ENCODE measurements at regions not wholly inside any gene's neighbourhood (a gene's known extent, or its start where the extent isn't known, plus 50 kb on each side); places are given as distances from the start of the nearest gene placed in this dataset.
"Not testable (repeated sequence)": the region's sequence is repeated elsewhere in the genome, so short reads cannot be mapped to it uniquely, and the experiment has no call there.

DNA sequence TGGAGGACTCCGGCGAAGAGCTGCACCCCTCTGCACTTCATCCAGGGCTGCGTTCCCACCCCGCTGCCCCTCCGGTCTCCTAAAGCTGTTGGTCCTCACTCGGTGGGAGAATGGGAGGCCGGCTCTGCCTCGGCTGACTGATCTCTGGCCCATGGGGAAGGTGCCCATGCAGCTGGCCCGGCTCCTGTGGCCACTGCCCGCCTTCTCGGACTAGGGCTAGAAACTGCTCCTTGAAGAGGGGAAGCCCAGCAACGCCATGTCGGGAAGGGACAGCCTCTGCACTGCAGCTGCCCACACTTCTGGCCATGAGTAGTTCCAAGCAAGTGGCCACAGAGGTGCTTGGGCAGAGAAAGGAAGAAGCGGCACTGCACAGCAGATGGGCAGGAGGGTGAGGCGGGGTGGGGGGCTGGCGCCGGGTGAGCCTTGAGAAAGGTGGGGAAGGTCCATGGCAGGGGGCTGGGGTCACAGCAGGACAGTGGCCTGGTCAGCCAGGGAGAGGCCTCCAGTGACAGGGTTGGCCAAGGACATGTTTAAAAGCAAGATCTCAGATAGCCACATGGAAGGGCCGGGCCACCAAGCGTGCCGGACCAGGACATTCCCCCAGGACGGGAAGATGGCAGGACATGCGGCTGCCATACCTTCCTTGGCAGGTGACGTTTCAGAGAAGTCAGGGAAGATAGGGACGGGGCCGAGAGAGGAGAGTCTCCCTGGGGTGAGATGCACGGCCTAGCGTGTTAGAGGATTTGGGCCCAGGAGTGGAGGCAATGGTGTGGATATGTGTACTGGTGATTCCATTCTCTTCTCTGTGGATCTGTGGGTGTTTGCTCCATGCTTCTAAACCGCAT is 158.8 kb upstream of the HDAC4 start:
- no peak for DNase-seq

DNA sequence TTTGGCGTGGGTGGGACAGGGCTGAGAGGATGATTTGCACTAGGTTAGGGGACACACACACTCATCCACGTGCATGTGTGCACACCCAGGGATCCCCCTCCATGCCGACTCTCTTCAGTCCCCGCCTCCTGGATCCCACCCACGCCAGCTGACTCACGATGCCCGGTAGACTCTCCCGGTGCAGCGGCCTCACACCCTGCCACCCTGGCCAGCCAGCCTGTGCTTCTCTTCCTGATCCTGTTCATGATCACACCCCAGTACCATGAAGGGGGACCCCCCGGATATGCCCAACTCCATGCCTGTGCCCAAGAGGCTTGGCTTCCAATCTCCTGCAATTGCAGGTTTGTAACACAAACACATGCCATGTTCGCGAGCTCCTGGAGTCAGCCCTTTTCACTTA is 157.8 kb upstream of the HDAC4 start:
- DNase-seq, result no peak

GRCh38 chr2:239557516-239557915 is 156.7 kb upstream of the HDAC4 start:
- DNase-seq, result no peak

DNA sequence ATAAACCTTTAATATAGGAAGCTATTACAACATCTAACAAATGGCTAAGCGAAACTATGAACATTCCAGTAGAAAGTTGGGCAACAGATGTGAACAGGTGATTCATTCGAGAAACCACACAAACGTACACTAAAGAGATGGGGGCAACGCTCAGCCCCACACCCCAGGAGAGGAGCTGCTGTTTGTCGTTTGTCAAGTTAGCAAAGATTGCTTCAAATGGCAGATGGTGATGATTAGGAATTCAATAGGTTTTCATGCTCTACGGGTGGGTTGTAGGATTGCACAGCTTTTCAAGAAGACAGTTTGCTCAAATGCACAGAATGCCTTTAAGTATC is 154.7 kb upstream of the HDAC4 start:
- DNase-seq, result no peak

GRCh38 chr2:239554766-239555570 is 154.1 kb upstream of the HDAC4 start:
- DNase-seq, result no peak

DNA sequence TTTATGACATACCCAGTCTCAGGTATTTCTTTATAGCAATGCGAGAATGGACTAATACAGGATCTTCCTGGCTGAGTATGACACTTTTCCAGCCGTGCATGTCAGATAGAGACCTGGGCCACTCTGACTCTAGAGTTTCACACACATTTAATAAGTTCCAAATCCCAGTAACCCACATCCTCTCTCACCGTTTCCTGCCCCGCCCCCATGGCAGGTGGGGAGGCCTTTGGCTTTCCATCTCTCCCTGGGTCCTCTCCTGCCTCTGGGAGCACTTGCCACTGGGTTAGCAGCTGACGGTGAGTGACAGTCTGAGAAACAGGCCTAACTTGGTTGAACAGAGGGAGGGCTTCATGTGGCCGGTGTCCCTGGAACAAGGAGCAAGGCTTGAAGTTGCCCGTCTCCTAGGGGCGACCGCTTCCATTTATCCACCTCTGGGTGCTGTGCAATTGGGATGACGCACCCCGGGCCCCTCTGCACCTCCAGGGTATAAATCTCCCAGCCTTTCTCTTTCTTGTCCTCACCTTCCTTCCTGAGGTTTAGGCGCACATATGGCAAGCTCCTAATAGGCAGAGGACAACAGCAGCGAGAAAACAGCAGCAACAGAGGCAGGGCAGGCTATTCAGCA is 152.7 kb upstream of the HDAC4 start:
- DNase-seq, result no peak

GRCh38 chr2:239552213-239552926 is 151.6 kb upstream of the HDAC4 start:
- no peak for DNase-seq

DNA sequence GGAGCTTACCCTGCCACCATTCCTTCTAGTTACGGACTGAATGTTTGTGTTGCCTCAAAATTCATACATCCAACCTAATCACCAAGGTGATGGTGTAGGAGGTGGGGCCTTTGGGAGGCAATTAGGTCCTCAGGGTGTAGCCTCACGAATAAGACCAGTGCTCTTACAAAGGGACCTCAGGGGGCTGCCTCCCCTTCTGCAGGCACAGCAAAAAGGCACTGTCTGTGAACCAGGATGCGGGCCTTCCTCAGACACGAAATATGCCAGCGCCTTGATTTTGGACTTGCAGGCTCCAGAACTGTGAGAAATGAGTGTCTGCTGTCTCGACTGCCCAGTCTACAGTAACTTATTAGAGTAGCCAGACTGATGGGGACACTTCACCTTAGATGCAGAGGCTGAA is 150.4 kb upstream of the HDAC4 start:
- DNase-seq, result no peak

GRCh38 chr2:239550357-239550756 is 149.5 kb upstream of the HDAC4 start:
- no peak for DNase-seq

DNA sequence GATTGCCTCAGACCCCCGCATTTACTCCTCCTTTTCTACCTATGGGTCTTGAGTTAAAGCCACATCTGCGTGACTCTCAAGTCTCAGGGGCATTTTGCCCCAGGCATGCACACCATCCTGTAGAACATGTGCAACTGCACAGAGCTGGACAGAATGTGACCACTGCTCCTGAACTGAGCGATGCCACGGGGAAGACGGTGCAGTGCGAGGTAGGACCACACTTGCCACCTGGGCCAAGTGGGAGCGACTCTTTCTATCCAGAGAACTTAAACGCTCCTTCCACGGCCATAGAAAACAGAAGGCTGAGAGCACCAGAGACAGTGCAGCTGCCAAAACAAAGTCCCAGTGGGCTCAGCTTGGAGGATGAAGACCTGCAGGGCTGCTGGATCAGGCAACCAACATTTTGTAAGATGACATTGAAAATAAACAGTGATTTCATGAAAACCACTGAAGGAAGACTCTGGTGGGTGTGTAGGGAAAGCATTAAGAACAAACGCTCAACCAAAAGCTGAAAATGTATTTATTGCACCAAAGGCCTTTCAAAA is 149.0 kb upstream of the HDAC4 start:
- no peak for DNase-seq

- no peak for DNase-seq
These were observed 148.3 kb upstream of the HDAC4 start for GRCh38 chr2:239548965-239549595.

DNA sequence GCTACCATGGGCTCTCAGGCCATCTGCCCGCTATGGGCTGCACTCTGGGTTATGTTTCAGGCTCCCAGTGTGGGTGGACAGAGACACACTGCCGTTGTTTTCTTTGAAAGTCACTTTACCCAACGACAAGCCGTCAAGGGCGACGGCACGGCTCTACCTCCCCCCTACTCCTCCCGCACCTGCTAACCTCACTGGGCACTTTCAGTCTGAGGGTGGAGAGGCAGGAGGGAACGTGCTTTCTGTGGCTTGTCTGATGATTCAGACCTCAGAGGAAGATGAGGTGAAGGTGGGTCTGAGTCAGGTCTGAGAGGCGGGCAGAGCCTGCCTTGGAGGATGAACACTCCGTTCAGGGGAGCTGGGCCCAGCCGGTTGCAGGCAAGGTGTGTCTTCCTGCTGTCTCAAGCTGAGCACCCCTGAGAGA is 147.6 kb upstream of the HDAC4 start:
- DNase-seq, result peak; percentile 67

DNA sequence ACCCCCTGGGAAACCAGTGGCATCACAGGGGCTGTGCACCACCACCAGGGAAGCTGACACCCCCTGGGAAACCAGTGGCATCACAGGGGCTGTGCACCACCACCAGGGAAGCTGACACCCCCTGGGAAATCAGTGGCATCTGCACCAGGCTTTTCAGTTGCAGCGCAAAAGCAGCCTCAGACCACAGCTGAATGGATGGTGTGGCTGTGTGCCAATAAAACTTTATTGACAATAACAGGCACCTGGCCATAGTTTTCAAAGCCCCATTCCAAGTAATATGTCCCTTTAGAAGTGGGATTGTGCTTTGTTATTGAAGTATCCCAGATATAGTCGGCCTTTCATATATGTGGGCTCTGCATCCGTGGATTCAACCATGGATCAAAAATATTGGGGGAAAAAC is 146.3 kb upstream of the HDAC4 start:
- not testable (repeated sequence) for DNase-seq

- no peak for DNase-seq
These were observed 145.7 kb upstream of the HDAC4 start for GRCh38 chr2:239546541-239546940.

GRCh38 chr2:239545741-239546392 is 145.0 kb upstream of the HDAC4 start:
- no peak for DNase-seq

- peak; percentile 39 for DNase-seq
These were observed 144.2 kb upstream of the HDAC4 start for GRCh38 chr2:239544918-239545465.

- no peak for DNase-seq
These were observed 143.5 kb upstream of the HDAC4 start for GRCh38 chr2:239544143-239544917.

DNA sequence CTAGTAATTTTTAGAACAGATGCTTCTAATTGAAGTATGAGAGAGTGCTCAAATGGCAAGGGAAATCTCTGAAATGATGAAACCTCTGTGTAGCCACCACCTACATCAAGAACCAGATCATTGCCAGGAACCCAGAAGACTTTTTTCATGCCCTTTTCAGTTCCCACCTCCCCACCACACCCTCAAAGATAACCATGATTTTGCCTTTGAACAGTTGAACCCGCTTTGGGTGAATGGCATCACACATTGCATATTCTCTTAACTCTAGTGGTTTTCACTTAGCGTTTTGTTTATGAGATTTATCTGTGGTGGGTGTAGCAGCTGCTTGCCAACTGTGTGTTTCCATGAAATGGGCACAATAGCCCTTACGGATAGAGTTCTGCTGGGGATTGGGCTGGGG is 142.9 kb upstream of the HDAC4 start:
- DNase-seq, result no peak

DNA sequence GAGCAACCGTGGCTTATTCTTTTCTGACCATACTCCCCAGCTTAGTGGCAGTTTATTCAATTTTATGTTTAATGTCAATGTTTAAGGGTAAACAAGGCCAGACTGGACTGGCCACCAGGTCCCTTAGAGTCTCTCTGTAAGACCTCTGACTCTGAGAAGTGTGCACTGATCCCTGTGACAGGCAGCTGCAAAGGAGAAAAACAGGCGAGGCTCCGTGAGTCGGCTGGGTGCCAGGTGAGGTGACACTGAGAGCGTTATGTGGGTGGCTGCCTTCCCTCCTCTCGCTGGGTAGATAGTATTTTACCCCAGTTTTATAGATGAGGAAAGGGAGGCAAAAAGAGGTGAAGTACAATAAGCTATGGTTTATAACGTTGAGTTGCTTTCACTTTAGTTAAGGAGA is 139.4 kb upstream of the HDAC4 start:
- no peak for DNase-seq

- DNase-seq, result no peak
These were observed 138.9 kb upstream of the HDAC4 start for GRCh38 chr2:239539776-239540100.
